ENCODE measurements at regions not wholly inside any gene's neighbourhood (a gene's known extent, or its start where the extent isn't known, plus 50 kb on each side); places are given as distances from the start of the nearest gene placed in this dataset.

DNA sequence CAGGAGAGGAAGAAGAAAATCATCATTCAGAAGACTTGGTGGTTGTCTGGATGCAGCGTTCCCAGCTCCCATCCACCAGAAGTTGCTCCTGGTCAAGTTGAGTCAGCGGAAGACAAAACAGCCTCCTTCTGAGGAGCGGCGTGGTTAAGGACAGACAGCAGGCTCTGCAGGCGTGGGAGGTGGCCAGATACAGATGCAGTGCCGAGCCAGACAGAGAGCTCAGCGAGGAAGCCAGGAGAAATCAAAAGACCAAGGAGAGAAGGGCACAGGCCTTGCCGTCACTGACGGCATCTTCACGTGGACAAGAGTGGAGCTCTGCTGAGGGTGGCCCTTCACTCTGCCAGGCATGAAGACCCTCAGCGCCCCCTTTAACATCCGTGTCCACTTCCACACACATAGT is 158.5 kb downstream of the THBS2 start:
- no peak for TF ChIP-seq RFX5 (IDR thresholded peaks at IDR 0.05)
- TF ChIP-seq, protein P1, sequence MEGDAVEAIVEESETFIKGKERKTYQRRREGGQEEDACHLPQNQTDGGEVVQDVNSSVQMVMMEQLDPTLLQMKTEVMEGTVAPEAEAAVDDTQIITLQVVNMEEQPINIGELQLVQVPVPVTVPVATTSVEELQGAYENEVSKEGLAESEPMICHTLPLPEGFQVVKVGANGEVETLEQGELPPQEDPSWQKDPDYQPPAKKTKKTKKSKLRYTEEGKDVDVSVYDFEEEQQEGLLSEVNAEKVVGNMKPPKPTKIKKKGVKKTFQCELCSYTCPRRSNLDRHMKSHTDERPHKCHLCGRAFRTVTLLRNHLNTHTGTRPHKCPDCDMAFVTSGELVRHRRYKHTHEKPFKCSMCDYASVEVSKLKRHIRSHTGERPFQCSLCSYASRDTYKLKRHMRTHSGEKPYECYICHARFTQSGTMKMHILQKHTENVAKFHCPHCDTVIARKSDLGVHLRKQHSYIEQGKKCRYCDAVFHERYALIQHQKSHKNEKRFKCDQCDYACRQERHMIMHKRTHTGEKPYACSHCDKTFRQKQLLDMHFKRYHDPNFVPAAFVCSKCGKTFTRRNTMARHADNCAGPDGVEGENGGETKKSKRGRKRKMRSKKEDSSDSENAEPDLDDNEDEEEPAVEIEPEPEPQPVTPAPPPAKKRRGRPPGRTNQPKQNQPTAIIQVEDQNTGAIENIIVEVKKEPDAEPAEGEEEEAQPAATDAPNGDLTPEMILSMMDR (IDR thresholded peaks at IDR 0.05), result no peak
- no peak for TF ChIP-seq ZC3H11A (IDR thresholded peaks at IDR 0.05)
- TF ChIP-seq TP53 (CRISPR knock-in tag; IDR thresholded peaks at IDR 0.05), result no peak
- TF ChIP-seq ZFP36 (IDR thresholded peaks at IDR 0.05; ENCODE audit: borderline replicate concordance, partially characterized antibody), result no peak
- TF ChIP-seq JUN (IDR thresholded peaks at IDR 0.05), result no peak
- no peak for TF ChIP-seq CEBPB (IDR thresholded peaks at IDR 0.05)
- no peak for TF ChIP-seq TFCP2L1 (CRISPR knock-in tag; IDR thresholded peaks at IDR 0.05)
- no peak for TF ChIP-seq EHF (CRISPR knock-in tag; IDR thresholded peaks at IDR 0.05)
- no peak for TF ChIP-seq CBX2 (IDR thresholded peaks at IDR 0.05; ENCODE audit: borderline replicate concordance, low read depth)
- TF ChIP-seq PHF8 (IDR thresholded peaks at IDR 0.05; ENCODE audit: borderline replicate concordance, low read depth), result no peak
- no peak for TF ChIP-seq RARB (CRISPR knock-in tag; IDR thresholded peaks at IDR 0.05)
- 47% methylated on average over 11 of the region's 12 CpGs for WGBS (ENCODE audit: missing lambda C conversion rate)
- DNase-seq (ENCODE audit: low read depth in 1 of 2, low spot score in 1 of 2) (no peak), ATAC-seq (no peak), FAIRE-seq (no peak)
- Histone ChIP-seq H3K27ac (no peak overlapping the region), H3K9me3 (peaks cover 18% of the 10 kb centered on the region; the same call in 1 of the 3 replicates), H3K4me2 (no peak overlapping the region), H3K4me3 (no peak overlapping the region), H3K4me1 (peaks cover 7% of the 10 kb centered on the region; the same call in 1 of the 3 replicates)
- ChIA-PET CTCF (interaction anchor here (2.1 kb wide), 1 partner anchor 19 kb away, joined by 6 read pairs; no protein-coding TSS in a partner anchor), POLR2A (no interaction called here)

DNA sequence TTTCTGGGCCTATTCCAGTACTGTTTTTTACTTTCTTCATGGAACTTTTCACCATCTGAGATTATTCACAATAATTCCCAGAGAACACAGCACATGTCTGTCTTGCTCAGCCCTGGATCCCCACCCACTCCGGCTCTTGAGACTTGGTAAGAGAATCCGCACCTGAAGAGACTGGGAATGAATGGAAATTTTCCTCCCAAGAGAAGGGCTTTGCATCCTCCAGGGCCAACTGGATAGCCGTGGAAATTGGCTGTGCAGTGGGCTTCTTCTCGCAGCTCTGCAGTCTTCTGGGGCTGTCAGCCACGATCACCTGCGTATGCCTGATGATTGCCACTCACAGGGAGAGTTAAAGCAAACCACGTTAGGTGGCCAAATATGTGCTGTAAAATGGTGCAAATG is 159.1 kb downstream of the THBS2 start:
- WGBS (ENCODE audit: missing lambda C conversion rate), result 68% methylated on average over 7 of the region's 7 CpGs
- peaks cover 1% of the 10 kb centered on the region; the same call in 1 of the 3 replicates for H3K4me1 ChIP-seq
- H3K4me2 ChIP-seq, result no peak overlapping the region
- no peak for FAIRE-seq
- no peak for TF ChIP-seq RCOR1 (IDR thresholded peaks at IDR 0.05; ENCODE audit: low read depth, low read length)
- TF ChIP-seq, protein P2, sequence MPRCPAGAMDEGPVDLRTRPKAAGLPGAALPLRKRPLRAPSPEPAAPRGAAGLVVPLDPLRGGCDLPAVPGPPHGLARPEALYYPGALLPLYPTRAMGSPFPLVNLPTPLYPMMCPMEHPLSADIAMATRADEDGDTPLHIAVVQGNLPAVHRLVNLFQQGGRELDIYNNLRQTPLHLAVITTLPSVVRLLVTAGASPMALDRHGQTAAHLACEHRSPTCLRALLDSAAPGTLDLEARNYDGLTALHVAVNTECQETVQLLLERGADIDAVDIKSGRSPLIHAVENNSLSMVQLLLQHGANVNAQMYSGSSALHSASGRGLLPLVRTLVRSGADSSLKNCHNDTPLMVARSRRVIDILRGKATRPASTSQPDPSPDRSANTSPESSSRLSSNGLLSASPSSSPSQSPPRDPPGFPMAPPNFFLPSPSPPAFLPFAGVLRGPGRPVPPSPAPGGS (IDR thresholded peaks at IDR 0.05), result no peak
- no peak for TF ChIP-seq NPAS2 (CRISPR knock-in tag; IDR thresholded peaks at IDR 0.05; ENCODE audit: borderline replicate concordance)
- no peak for TF ChIP-seq HOXB5 (CRISPR knock-in tag; IDR thresholded peaks at IDR 0.05)
- no peak for TF ChIP-seq EP300 (IDR thresholded peaks at IDR 0.05)
- no peak for TF ChIP-seq MAX (IDR thresholded peaks at IDR 0.05)
- TF ChIP-seq RFX5 (IDR thresholded peaks at IDR 0.05), result no peak
- H3K27ac ChIP-seq, result no peak overlapping the region
- H3K4me3 ChIP-seq, result no peak overlapping the region
- peaks cover 18% of the 10 kb centered on the region; the same call in 1 of the 3 replicates for H3K9me3 ChIP-seq
- ChIA-PET POLR2A (no interaction called here), CTCF (no interaction called here)
- DNase-seq (ENCODE audit: low read depth in 1 of 2, low spot score in 1 of 2), result no peak
- ATAC-seq, result no peak

DNA sequence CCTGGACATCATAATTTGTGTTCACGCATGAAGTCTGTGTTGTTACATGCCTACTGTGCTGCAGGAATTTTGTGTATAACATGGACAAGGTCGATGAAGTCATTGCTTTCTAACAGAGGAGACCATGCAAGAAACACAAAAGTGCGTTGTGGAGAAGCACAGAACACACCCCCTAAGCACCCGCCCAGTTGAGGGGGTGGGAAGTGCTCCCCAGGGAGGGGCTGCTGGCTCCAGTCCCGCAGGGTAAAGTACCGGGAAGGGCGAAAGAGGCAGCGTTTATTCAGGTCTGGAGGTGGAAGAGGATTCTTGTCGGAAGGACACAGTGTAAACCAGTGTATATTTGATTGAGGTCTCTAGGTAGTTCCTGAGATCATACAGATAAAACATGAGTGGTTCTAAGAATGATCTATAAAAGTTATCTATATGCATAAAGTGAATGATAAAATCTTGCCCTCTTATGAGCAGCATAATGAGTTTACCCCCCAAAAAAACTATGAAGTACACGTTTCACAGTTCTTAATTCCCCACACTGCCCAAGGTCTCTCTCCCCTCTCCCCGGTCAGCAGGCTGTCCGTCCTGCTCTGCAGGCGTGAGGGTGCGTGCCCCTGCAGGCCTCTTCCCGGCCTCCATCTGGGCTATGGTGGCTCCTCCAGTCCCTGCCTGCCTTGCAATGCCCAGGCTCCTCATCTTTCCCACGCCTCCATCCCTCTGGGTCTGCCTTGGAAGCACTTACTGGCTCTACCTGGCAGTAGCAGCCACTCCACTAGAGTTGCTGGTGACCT is 159.7 kb downstream of the THBS2 start:
- ATAC-seq (no peak), FAIRE-seq (no peak), DNase-seq (ENCODE audit: low read depth in 1 of 2, low spot score in 1 of 2) (no peak)
- ChIA-PET POLR2A (no interaction called here), CTCF (no interaction called here)
- Histone ChIP-seq H3K27ac (no peak overlapping the region), H3K4me2 (no peak overlapping the region), H3K4me1 (no peaks in the 10 kb centered on the region), H3K9me3 (peaks cover 18% of the 10 kb centered on the region; the same call in 1 of the 3 replicates), H3K4me3 (no peak overlapping the region)
- 60% methylated on average over 16 of the region's 16 CpGs for WGBS (ENCODE audit: missing lambda C conversion rate)
- TF ChIP-seq FOSB (CRISPR knock-in tag; IDR thresholded peaks at IDR 0.05) (no peak), HMGXB4 (CRISPR knock-in tag; IDR thresholded peaks at IDR 0.05; ENCODE audit: borderline replicate concordance) (no peak), TP53 (CRISPR knock-in tag; IDR thresholded peaks at IDR 0.05) (no peak), ZNF302 (CRISPR knock-in tag; IDR thresholded peaks at IDR 0.05) (no peak), SMC3 (IDR thresholded peaks at IDR 0.05) (no peak), ATOH8 (CRISPR knock-in tag; IDR thresholded peaks at IDR 0.05; ENCODE audit: low read depth) (no peak), NPAS2 (CRISPR knock-in tag; IDR thresholded peaks at IDR 0.05; ENCODE audit: borderline replicate concordance) (no peak), CHD2 (IDR thresholded peaks at IDR 0.05; ENCODE audit: low read length, partially characterized antibody) (no peak), HOXA7 (CRISPR knock-in tag; IDR thresholded peaks at IDR 0.05) (no peak), POLR2AphosphoS2 (conservative IDR thresholded peaks at IDR 0.05; ENCODE audit: low read length) (no peak), MAX (IDR thresholded peaks at IDR 0.05) (no peak), JUNB (IDR thresholded peaks at IDR 0.05) (no peak), RARB (CRISPR knock-in tag; IDR thresholded peaks at IDR 0.05) (no peak), BHLHE40 (IDR thresholded peaks at IDR 0.05; ENCODE audit: low read depth, low read length) (no peak), KDM5A (IDR thresholded peaks at IDR 0.05) (no peak)

All from A549 (cell line).